BLaER1 treated with 17β-estradiol and CSF1 and Interleukin-3, amounts not matched to agents 10 nM and 100 nM (cell line): ENCODE measurements at regions not wholly inside any gene's neighbourhood (a gene's known extent, or its start where the extent isn't known, plus 50 kb on each side); places are given as distances from the start of the nearest gene placed in this dataset.

Experiments
- H3K27ac ChIP-seq, 11 experiments: shearing (Covaris generic); formaldehyde crosslinking; 2 replicates each; pipeline ENCODE4 v1.8.1; 2022
- H3K27me3 ChIP-seq, 11 experiments: shearing (Covaris generic); formaldehyde crosslinking; 2 replicates each; pipeline ENCODE4 v1.8.1; 2022
- H3K36me3 ChIP-seq, 11 experiments: shearing (Covaris generic); formaldehyde crosslinking; 2 replicates each; pipeline ENCODE4 v1.8.1; 2022
- H3K4me1 ChIP-seq, 10 experiments: shearing (Covaris generic); formaldehyde crosslinking; 2 replicates each; pipeline ENCODE4 v1.8.1; 2022
- H3K4me2 ChIP-seq, 11 experiments: shearing (Covaris generic); formaldehyde crosslinking; 2 replicates each; pipeline ENCODE4 v1.8.1; 2022
- H3K4me3 ChIP-seq, 10 experiments: shearing (Covaris generic); formaldehyde crosslinking; 2 replicates each; pipeline ENCODE4 v1.8.1; 2022
- H3K9ac ChIP-seq, 11 experiments: shearing (Covaris generic); formaldehyde crosslinking; 2 replicates each; pipeline ENCODE4 v1.8.1; 2022
- H3K9me3 ChIP-seq, 11 experiments: shearing (Covaris generic); formaldehyde crosslinking; replicated peaks in 1 of 11; 2 replicates each; pipeline ENCODE4 v1.8.1; 2022
- H4K20me1 ChIP-seq, 11 experiments: shearing (Covaris generic); formaldehyde crosslinking; 2 replicates each; pipeline ENCODE4 v1.8.1; 2022
- Cebpa-rat ChIP-seq, 11 experiments: shearing (Covaris generic); IDR thresholded peaks; 2 replicates each; pipeline ENCODE4 v1.8.1; 2022

- Histone ChIP-seq H3K9ac (no peak overlapping the region), H3K4me1 (peaks cover 0 to 18% (median 0%) of the 10 kb centered on the region in 10 experiments; a peak in 5 of 20 replicates), H4K20me1 (no peaks in the 10 kb centered on the region), H3K27ac (no peak overlapping the region), H3K27me3 (no peaks in the 10 kb centered on the region), H3K36me3 (no peaks in the 10 kb centered on the region), H3K4me2 (peak overlapping the region in 2 of 11 experiments; percentile 10 to 42; a peak in 3 of 22 replicates), H3K9me3 (no peaks in the 10 kb centered on the region; a peak in 1 of 22 replicates), H3K4me3 (no peak overlapping the region)
- TF ChIP-seq Cebpa-rat (IDR thresholded peaks at IDR 0.05) = no peak
Observed at GRCh38 chr2:181239201-181239799, 217.9 kb upstream of the ITGA4 start.

GRCh38 chr2:181240844-181241243 lies 216.3 kb upstream of the ITGA4 start:
- no peak overlapping the region for H3K9ac ChIP-seq
- no peak overlapping the region for H3K27ac ChIP-seq
- H3K4me2 ChIP-seq = no peak overlapping the region
- no peaks in the 10 kb centered on the region; a peak in 1 of 22 replicates for H3K9me3 ChIP-seq
- peaks cover 0 to 16% (median 0%) of the 10 kb centered on the region in 10 experiments; a peak in 5 of 20 replicates for H3K4me1 ChIP-seq
- H3K4me3 ChIP-seq = no peak overlapping the region
- H3K27me3 ChIP-seq = no peaks in the 10 kb centered on the region
- no peaks in the 10 kb centered on the region for H4K20me1 ChIP-seq
- no peak for TF ChIP-seq Cebpa-rat (IDR thresholded peaks at IDR 0.05)
- no peaks in the 10 kb centered on the region for H3K36me3 ChIP-seq

GRCh38 chr2:181241366-181241765 lies 215.8 kb upstream of the ITGA4 start:
- Histone ChIP-seq H4K20me1 (no peaks in the 10 kb centered on the region), H3K27ac (no peak overlapping the region), H3K4me1 (peaks cover 0 to 11% (median 0%) of the 10 kb centered on the region in 10 experiments; a peak in 5 of 20 replicates), H3K36me3 (no peaks in the 10 kb centered on the region), H3K4me2 (no peak overlapping the region), H3K9me3 (no peaks in the 10 kb centered on the region; a peak in 1 of 22 replicates), H3K4me3 (no peak overlapping the region), H3K9ac (no peak overlapping the region), H3K27me3 (no peaks in the 10 kb centered on the region)
- no peak for TF ChIP-seq Cebpa-rat (IDR thresholded peaks at IDR 0.05)

- H3K4me2 ChIP-seq = no peak overlapping the region
Observed at GRCh38 chr2:181241797-181242196, 215.4 kb upstream of the ITGA4 start.

GRCh38 chr2:181242262-181242661 lies 214.9 kb upstream of the ITGA4 start:
- Histone ChIP-seq H3K27me3 (no peaks in the 10 kb centered on the region), H3K4me1 (peaks cover 0 to 10% (median 0%) of the 10 kb centered on the region in 10 experiments; a peak in 4 of 20 replicates), H3K27ac (no peak overlapping the region), H3K36me3 (no peaks in the 10 kb centered on the region), H4K20me1 (no peaks in the 10 kb centered on the region), H3K9me3 (no peaks in the 10 kb centered on the region; a peak in 1 of 22 replicates), H3K4me2 (no peak overlapping the region), H3K4me3 (no peak overlapping the region), H3K9ac (no peak overlapping the region)
- TF ChIP-seq Cebpa-rat (IDR thresholded peaks at IDR 0.05) = no peak

More at GRCh38 chr2:181241797-181242196, 215.4 kb upstream of the ITGA4 start:
- Histone ChIP-seq H3K9me3 (no peaks in the 10 kb centered on the region; a peak in 1 of 22 replicates), H4K20me1 (no peaks in the 10 kb centered on the region), H3K4me3 (no peak overlapping the region), H3K27me3 (no peaks in the 10 kb centered on the region), H3K4me1 (peaks cover 0 to 10% (median 0%) of the 10 kb centered on the region in 10 experiments; a peak in 4 of 20 replicates), H3K36me3 (no peaks in the 10 kb centered on the region), H3K27ac (no peak overlapping the region), H3K9ac (no peak overlapping the region)
- no peak for TF ChIP-seq Cebpa-rat (IDR thresholded peaks at IDR 0.05)

GRCh38 chr2:181243319-181243718 lies 213.9 kb upstream of the ITGA4 start:
- TF ChIP-seq Cebpa-rat (IDR thresholded peaks at IDR 0.05) = no peak
- H3K4me3 ChIP-seq = no peak overlapping the region
- no peak overlapping the region for H3K9ac ChIP-seq
- no peaks in the 10 kb centered on the region for H3K36me3 ChIP-seq
- H3K27ac ChIP-seq = no peak overlapping the region
- H3K4me2 ChIP-seq = no peak overlapping the region
- peaks cover 0 to 10% (median 0%) of the 10 kb centered on the region in 10 experiments; a peak in 4 of 20 replicates for H3K4me1 ChIP-seq
- no peaks in the 10 kb centered on the region for H3K27me3 ChIP-seq
- no peaks in the 10 kb centered on the region for H3K9me3 ChIP-seq
- H4K20me1 ChIP-seq = no peaks in the 10 kb centered on the region

GRCh38 chr2:181250691-181251090 lies 206.5 kb upstream of the ITGA4 start:
- Histone ChIP-seq H3K9ac (no peak overlapping the region), H3K4me2 (peak overlapping the region in 3 of 11 experiments; percentile 8 to 79 (median 38); a peak in 5 of 22 replicates), H3K4me3 (no peak overlapping the region), H3K4me1 (peaks cover 0 to 36% (median 4%) of the 10 kb centered on the region in 10 experiments; a peak in 10 of 20 replicates), H3K9me3 (peaks cover 0 to 14% (median 7%) of the 10 kb centered on the region in 11 experiments; a peak in 9 of 22 replicates), H3K27ac (no peak overlapping the region), H4K20me1 (no peaks in the 10 kb centered on the region), H3K27me3 (no peaks in the 10 kb centered on the region), H3K36me3 (no peaks in the 10 kb centered on the region)
- no peak; a peak in 1 of 22 replicates for TF ChIP-seq Cebpa-rat (IDR thresholded peaks at IDR 0.05)

GRCh38 chr2:181252262-181253148 lies 204.7 kb upstream of the ITGA4 start:
- Histone ChIP-seq H3K27me3 (no peaks in the 10 kb centered on the region), H3K27ac (peak overlapping the region in 3 of 11 experiments; percentile 7 to 52 (median 10); a peak in 4 of 22 replicates), H3K4me1 (peaks cover 0 to 36% (median 4%) of the 10 kb centered on the region in 10 experiments; a peak in 10 of 20 replicates), H3K9me3 (peaks cover 0 to 14% (median 7%) of the 10 kb centered on the region in 11 experiments; a peak in 9 of 22 replicates), H3K4me3 (no peak overlapping the region), H3K36me3 (no peaks in the 10 kb centered on the region), H3K4me2 (peak overlapping the region in 5 of 11 experiments; percentile 13 to 79 (median 52); a peak in 10 of 22 replicates), H4K20me1 (no peaks in the 10 kb centered on the region), H3K9ac (no peak overlapping the region; a peak in 1 of 22 replicates)
- no peak for TF ChIP-seq Cebpa-rat (IDR thresholded peaks at IDR 0.05)

GRCh38 chr2:181253438-181253837 lies 203.7 kb upstream of the ITGA4 start:
- peaks cover 0 to 14% (median 7%) of the 10 kb centered on the region in 11 experiments; a peak in 9 of 22 replicates for H3K9me3 ChIP-seq
- no peak for TF ChIP-seq Cebpa-rat (IDR thresholded peaks at IDR 0.05)
- no peak overlapping the region for H3K9ac ChIP-seq
- no peak overlapping the region; a peak in 1 of 22 replicates for H3K27ac ChIP-seq
- peak overlapping the region in 3 of 11 experiments; percentile 45 to 79 (median 73); a peak in 5 of 22 replicates for H3K4me2 ChIP-seq
- H3K27me3 ChIP-seq = no peaks in the 10 kb centered on the region
- H4K20me1 ChIP-seq = no peaks in the 10 kb centered on the region
- H3K4me1 ChIP-seq = peaks cover 0 to 36% (median 4%) of the 10 kb centered on the region in 10 experiments; a peak in 10 of 20 replicates
- H3K36me3 ChIP-seq = no peaks in the 10 kb centered on the region
- no peak overlapping the region for H3K4me3 ChIP-seq
